Endothelial cell of umbilical vein (primary cell): ENCODE measurements at regions not wholly inside any gene's neighbourhood (a gene's known extent, or its start where the extent isn't known, plus 50 kb on each side); places are given as distances from the start of the nearest gene placed in this dataset.

Experiments used
- BruUV-seq: library from RNA; stranded (reverse); fragments of 400-500 nt; replicated peaks from 2 replicates; lab custom pipeline; 2021; lab: Mats Ljungman, UMichigan
- CTCF ChIA-PET: fragments of 300-600, 350-600 bp; sonication (Branson Sonifier 250); formaldehyde crosslinking; loops from one replicate; lab custom pipeline; 2021; ENCODE audit warnings: antibody characterized with exemption, inconsistent platforms; lab: Charles Lee
- POLR2A ChIA-PET: fragments of 300-600, 350-600 bp; sonication (Branson Sonifier 250); formaldehyde crosslinking; loops from one replicate; lab custom pipeline; 2021; ENCODE audit warnings: antibody characterized with exemption, inconsistent platforms; lab: Charles Lee
- DNase-seq: peaks from one replicate; pipeline ENCODE4 v3.0.0-alpha.2; 2011; ENCODE audit warnings: low read depth, low spot score
- FAIRE-seq: peaks from 2 replicates; lab custom pipeline; 2011; peaks lifted over from hg19 to GRCh38; lab: Jason Lieb, UNC
- H2AFZ ChIP-seq: 2 replicates; pipeline ENCODE4 v1.6.0; 2012; ENCODE audit warnings: low read depth, low read length, control low read depth, inconsistent platforms
- H3K27ac ChIP-seq: 2 replicates; pipeline ENCODE4 v1.5.1; 2011; ENCODE audit warnings: low read depth, mild to moderate bottlenecking, control low read depth, low read length, moderate library complexity; ENCODE audit not compliant: insufficient read depth
- H3K27me3 ChIP-seq, 2 experiments: 2 replicates each; pipeline versions ENCODE4 v1.6.0 to v1.6.1; 2011; ENCODE audit warnings: low read length in 2 of 2, mixed read lengths in 1 of 2; ENCODE audit not compliant: control insufficient read depth in 2 of 2, insufficient read depth in 2 of 2
- H3K36me3 ChIP-seq, 2 experiments: 2 replicates in 1 of 2; 3 replicates in 1 of 2; pipeline ENCODE4 v1.5.1; 2011; ENCODE audit warnings: low read length in 2 of 2, mild to moderate bottlenecking in 1 of 2, moderate library complexity in 1 of 2; ENCODE audit not compliant: control insufficient read depth in 2 of 2, insufficient read depth in 2 of 2; ENCODE audit errors: extremely low read depth in 1 of 2
- H3K4me1 ChIP-seq: 3 replicates; pipeline ENCODE4 v1.5.1; 2011; ENCODE audit warnings: mild to moderate bottlenecking, low read length; ENCODE audit not compliant: control insufficient read depth, insufficient read depth; ENCODE audit errors: extremely low read depth
- H3K4me2 ChIP-seq: 2 replicates; pipeline ENCODE4 v1.6.1; 2011; ENCODE audit warnings: low read length, control low read depth, mixed read lengths; ENCODE audit not compliant: insufficient read depth
- H3K4me3 ChIP-seq, 3 experiments: fragments of 200-600 bp in 1 of 3; sonication (generic), shearing (Covaris generic) in 1 of 3; replicated peaks in 1 of 3; 2 replicates each; pipeline ENCODE4 v1.5.1; 2011 to 2016; ENCODE audit warnings: control low read depth in 3 of 3, low read length in 3 of 3, mild to moderate bottlenecking in 2 of 3, inconsistent platforms in 1 of 3, low read depth in 1 of 3, moderate library complexity in 1 of 3; ENCODE audit not compliant: insufficient read depth in 1 of 3
- H3K79me2 ChIP-seq: 2 replicates; pipeline ENCODE4 v1.6.0; 2012; ENCODE audit warnings: low read length, inconsistent platforms; ENCODE audit not compliant: control insufficient read depth, insufficient read depth
- H3K9ac ChIP-seq: replicated peaks from 2 replicates; pipeline ENCODE3; 2011; ENCODE audit warnings: low read length, control low read depth; ENCODE audit not compliant: insufficient read depth; ENCODE audit errors: extremely low read depth
- H3K9me1 ChIP-seq: replicated peaks from 3 replicates; pipeline ENCODE4 v1.6.0; 2011; ENCODE audit warnings: mild to moderate bottlenecking, low read length; ENCODE audit not compliant: control insufficient read depth, insufficient read depth; ENCODE audit errors: extremely low read depth
- H3K9me3 ChIP-seq: replicated peaks from 2 replicates; pipeline ENCODE4 v1.5.1; 2012; ENCODE audit warnings: low read length, inconsistent platforms; ENCODE audit not compliant: control insufficient read depth, insufficient read depth
- H4K20me1 ChIP-seq: replicated peaks from 2 replicates; pipeline ENCODE3; 2011; ENCODE audit warnings: mild to moderate bottlenecking, low read length; ENCODE audit not compliant: control insufficient read depth, insufficient read depth; ENCODE audit errors: extremely low read depth
- CTCF ChIP-seq, 2 donors: IDR thresholded peaks; 1 replicate in 1 of 2; 2 replicates in 1 of 2; pipeline ENCODE4 v1.5.1; 2011; ENCODE audit warnings: low read length in 2 of 2, mild to moderate bottlenecking in 2 of 2, moderate library complexity in 2 of 2, control low read depth in 1 of 2, inconsistent platforms in 1 of 2, low read depth in 1 of 2; ENCODE audit not compliant: insufficient read depth in 1 of 2; ENCODE audit errors: extremely low read depth in 1 of 2
- EZH2 ChIP-seq: IDR thresholded peaks from 2 replicates; pipeline ENCODE4 v1.6.1; 2012; ENCODE audit warnings: borderline replicate concordance, low read depth, mild to moderate bottlenecking, moderate library complexity, low read length, inconsistent platforms; ENCODE audit not compliant: severe bottlenecking
- FOS ChIP-seq: IDR thresholded peaks from 2 replicates; pipeline ENCODE4 v1.6.1; 2011; ENCODE audit warnings: mild to moderate bottlenecking, low read length, moderate library complexity, borderline replicate concordance; ENCODE audit not compliant: insufficient read depth
- GATA2 ChIP-seq: IDR thresholded peaks from 2 replicates; pipeline ENCODE4 v1.7.0; 2011; ENCODE audit warnings: low read depth, mild to moderate bottlenecking, moderate library complexity, mixed read lengths, low read length; ENCODE audit not compliant: insufficient read length, insufficient read depth
- JUN ChIP-seq: IDR thresholded peaks from 2 replicates; pipeline ENCODE4 v1.6.1; 2011; ENCODE audit warnings: borderline replicate concordance, low read depth; ENCODE audit not compliant: insufficient read length, insufficient read depth
- MYC ChIP-seq: IDR thresholded peaks from one replicate; pipeline ENCODE4 v1.6.1; 2011; ENCODE audit warnings: mild to moderate bottlenecking, low read depth, low read length
- POLR2A ChIP-seq: IDR thresholded peaks from 2 replicates; pipeline ENCODE4 v1.6.1; 2012; ENCODE audit warnings: low read depth, mild to moderate bottlenecking, control low read depth, low read length
- POLR2AphosphoS5 ChIP-seq: IDR thresholded peaks from 2 replicates; pipeline ENCODE4 v1.6.1; 2012; ENCODE audit warnings: low read depth, mild to moderate bottlenecking, control low read depth, low read length, moderate library complexity; ENCODE audit not compliant: insufficient read depth
- dilution Hi-C: fragments of 300-500 bp; cut with MboI; formaldehyde crosslinking; loops from one replicate; pipeline ENCODE4 v1.15.0; 2019; ENCODE audit warnings: low sequenced_read_pairs; ENCODE audit not compliant: extremely low pct_ligation_motif_present
- intact Hi-C: fragments of 100-400 bp; cut with micrococcal nuclease; formaldehyde crosslinking; loops from one replicate; pipeline ENCODE4 v1.10.0; 2022
- TF ChIP-seq, protein P1 (sequence below): IDR thresholded peaks from 2 replicates; pipeline ENCODE4 v1.6.1; 2011; ENCODE audit not compliant: insufficient read depth, insufficient read length

GRCh38 chr4:92237559-92237958, 66.2 kb upstream of the GRID2 start:
- ChIA-PET CTCF (interaction anchor here (0.7 kb wide), 1 partner anchor 54 kb away, joined by 3 read pairs; no protein-coding TSS in a partner anchor), POLR2A (interaction anchor here (0.7 kb wide), 1 partner anchor 1573 kb away, joined by 8 read pairs; no protein-coding TSS in a partner anchor)
- Histone ChIP-seq H3K27ac (no peak overlapping the region), H3K9ac (no peak overlapping the region), H3K36me3 (no peaks in the 10 kb centered on the region), H3K4me3 (no peak overlapping the region), H3K9me1 (no peaks in the 10 kb centered on the region), H3K79me2 (no peaks in the 10 kb centered on the region), H2AFZ (no peak overlapping the region), H4K20me1 (no peaks in the 10 kb centered on the region), H3K27me3 (no peaks in the 10 kb centered on the region), H3K4me1 (peaks cover 9% of the 10 kb centered on the region), H3K9me3 (no peaks in the 10 kb centered on the region), H3K4me2 (no peak overlapping the region)
- intact Hi-C loops: no loop called here
- TF ChIP-seq GATA2 (no peak), JUN (no peak), MYC (no peak), EZH2 (no peak), FOS (no peak)
- TF ChIP-seq, protein P1, sequence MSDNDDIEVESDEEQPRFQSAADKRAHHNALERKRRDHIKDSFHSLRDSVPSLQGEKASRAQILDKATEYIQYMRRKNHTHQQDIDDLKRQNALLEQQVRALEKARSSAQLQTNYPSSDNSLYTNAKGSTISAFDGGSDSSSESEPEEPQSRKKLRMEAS: no peak
- FAIRE-seq: no peak
- dilution Hi-C loops: no loop called here
- no peak for DNase-seq
- no TSS peak for BruUV-seq

DNA sequence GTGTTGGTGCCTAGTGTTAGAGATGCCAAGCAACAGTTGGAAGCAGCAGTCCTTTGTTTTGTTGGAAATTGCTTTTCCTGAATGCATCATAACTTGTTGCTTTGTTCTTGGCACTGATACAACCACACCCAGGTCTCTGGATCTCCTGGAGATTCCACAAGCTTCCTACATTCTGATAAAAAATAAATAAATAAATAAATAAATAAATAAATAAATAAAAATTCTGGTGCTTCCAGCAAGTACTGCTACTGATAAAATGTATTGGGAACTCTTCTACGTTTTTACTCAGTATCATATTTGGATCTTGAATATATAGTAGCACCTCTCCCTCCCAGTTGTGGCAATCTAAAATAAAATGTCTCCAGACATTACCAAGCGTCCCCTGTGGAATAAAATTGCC, 62.7 kb upstream of the GRID2 start:
- no peaks in the 10 kb centered on the region for H4K20me1 ChIP-seq
- no peaks in the 10 kb centered on the region for H3K79me2 ChIP-seq
- no peaks in the 10 kb centered on the region for H3K9me3 ChIP-seq
- FAIRE-seq (no peak), DNase-seq (no peak)
- H3K9ac ChIP-seq: no peak overlapping the region
- dilution Hi-C loops (no loop called here), intact Hi-C loops (no loop called here)
- H2AFZ ChIP-seq: no peak overlapping the region
- H3K9me1 ChIP-seq: no peaks in the 10 kb centered on the region
- BruUV-seq: no TSS peak
- H3K4me3 ChIP-seq: no peak overlapping the region
- no peaks in the 10 kb centered on the region for H3K27me3 ChIP-seq
- H3K27ac ChIP-seq: no peak overlapping the region
- TF ChIP-seq POLR2AphosphoS5: no peak
- TF ChIP-seq GATA2: no peak
- TF ChIP-seq EZH2: no peak
- TF ChIP-seq POLR2A: no peak
- no peak for TF ChIP-seq FOS
- TF ChIP-seq CTCF (IDR thresholded peaks at IDR 0.05; ENCODE audit: extremely low read depth in 1 of 2, insufficient read depth in 1 of 2, low read depth in 1 of 2, low read length in 2 of 2): no peak
- TF ChIP-seq JUN: no peak
- no peak for TF ChIP-seq MYC
- TF ChIP-seq, protein P1: no peak
- ChIA-PET POLR2A (no interaction called here), CTCF (no interaction called here)
- no peak overlapping the region for H3K4me2 ChIP-seq
- H3K36me3 ChIP-seq: no peaks in the 10 kb centered on the region
- H3K4me1 ChIP-seq: no peaks in the 10 kb centered on the region
